ENCODE measurements at regions not wholly inside any gene's neighbourhood (a gene's known extent, or its start where the extent isn't known, plus 50 kb on each side); places are given as distances from the start of the nearest gene placed in this dataset.

DNA sequence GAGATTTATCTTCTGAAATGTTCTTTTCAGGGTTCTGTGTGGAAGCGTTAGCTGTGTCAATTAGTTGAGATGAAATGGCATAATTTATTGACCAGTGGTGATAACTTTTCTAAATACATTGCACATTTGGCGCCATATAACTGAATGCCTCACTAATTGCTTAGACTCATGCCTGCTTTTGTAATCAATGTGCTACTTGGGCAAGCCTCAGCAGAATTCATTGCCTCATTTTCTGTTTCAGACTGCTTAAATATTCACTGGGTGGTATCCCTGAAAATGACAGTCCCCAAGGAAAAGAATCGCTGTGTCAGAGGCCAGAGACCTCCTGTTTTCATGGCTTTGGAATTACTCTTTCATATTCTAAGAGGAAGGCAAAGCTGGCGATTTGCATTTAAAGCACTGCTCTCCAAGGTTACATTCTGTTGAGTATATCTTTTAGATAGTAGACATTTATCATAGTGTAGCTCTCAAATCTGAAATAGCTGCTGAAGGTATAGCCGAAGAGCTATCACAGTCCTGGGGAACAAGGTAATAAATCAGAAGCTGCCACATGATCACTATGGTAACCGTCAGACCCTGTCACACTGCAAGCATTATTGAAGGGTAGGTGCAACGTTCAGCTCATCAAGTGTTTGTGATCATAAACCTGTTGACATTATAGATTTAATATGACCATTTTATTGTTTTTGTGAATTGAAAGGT lies 297.3 kb upstream of the E2F7 start:
- dilution Hi-C loops (cut with MboI; ENCODE audit: extremely low pct_ligation_motif_present, low sequenced_read_pairs) = no loop called here
- intact Hi-C loops (cut with micrococcal nuclease) = no loop called here
- H3K27me3 ChIP-seq (ENCODE audit: control insufficient read depth in 2 of 2, insufficient read depth in 2 of 2, low read length in 2 of 2) = no peaks in the 10 kb centered on the region
- no peak overlapping the region for H3K4me3 ChIP-seq (replicated peaks in 1 of 3; ENCODE audit: insufficient read depth in 1 of 3, low read depth in 1 of 3, low read length in 3 of 3)
- no peaks in the 10 kb centered on the region for H3K36me3 ChIP-seq (ENCODE audit: control insufficient read depth in 2 of 2, extremely low read depth in 1 of 2, insufficient read depth in 2 of 2, low read length in 2 of 2)
- CTCF ChIA-PET = no interaction called here
- H3K9me1 ChIP-seq (replicated peaks; ENCODE audit: control insufficient read depth, extremely low read depth, insufficient read depth, low read length) = no peaks in the 10 kb centered on the region
- FAIRE-seq (no peak), DNase-seq (ENCODE audit: low read depth, low spot score) (no peak)
- no peak overlapping the region for H3K4me2 ChIP-seq (ENCODE audit: insufficient read depth, low read length)
- no peaks in the 10 kb centered on the region for H3K4me1 ChIP-seq (ENCODE audit: control insufficient read depth, extremely low read depth, insufficient read depth, low read length)
- H3K9ac ChIP-seq (replicated peaks; ENCODE audit: extremely low read depth, insufficient read depth, low read length) = no peak overlapping the region
- POLR2A ChIA-PET = no interaction called here
- H3K79me2 ChIP-seq (ENCODE audit: control insufficient read depth, insufficient read depth, low read length) = no peaks in the 10 kb centered on the region
- TF ChIP-seq JUN (IDR thresholded peaks at IDR 0.05; ENCODE audit: borderline replicate concordance, insufficient read depth, insufficient read length, low read depth) (no peak), CTCF (IDR thresholded peaks at IDR 0.05; ENCODE audit: extremely low read depth in 1 of 2, insufficient read depth in 1 of 2, low read depth in 1 of 2, low read length in 2 of 2) (no peak), FOS (IDR thresholded peaks at IDR 0.05; ENCODE audit: borderline replicate concordance, insufficient read depth, low read length) (no peak), POLR2A (IDR thresholded peaks at IDR 0.05; ENCODE audit: low read depth, low read length) (no peak), EZH2 (IDR thresholded peaks at IDR 0.05; ENCODE audit: borderline replicate concordance, low read depth, low read length, severe bottlenecking) (no peak), GATA2 (IDR thresholded peaks at IDR 0.05; ENCODE audit: insufficient read depth, insufficient read length, low read depth, low read length) (no peak), POLR2AphosphoS5 (IDR thresholded peaks at IDR 0.05; ENCODE audit: insufficient read depth, low read depth, low read length) (no peak), MYC (IDR thresholded peaks at IDR 0.05; ENCODE audit: low read depth, low read length) (no peak), MAX (IDR thresholded peaks at IDR 0.05; ENCODE audit: insufficient read depth, insufficient read length) (no peak)
- H4K20me1 ChIP-seq (replicated peaks; ENCODE audit: control insufficient read depth, extremely low read depth, insufficient read depth, low read length) = no peaks in the 10 kb centered on the region
- no peak overlapping the region for H3K27ac ChIP-seq (ENCODE audit: insufficient read depth, low read depth, low read length)
- H3K9me3 ChIP-seq (replicated peaks; ENCODE audit: control insufficient read depth, insufficient read depth, low read length) = no peaks in the 10 kb centered on the region
- H2AFZ ChIP-seq (ENCODE audit: low read depth, low read length) = no peak overlapping the region
- BruUV-seq (replicated peaks) = no TSS peak

Measured in endothelial cell of umbilical vein (primary cell).